Erythroblast (primary cell): ENCODE measurements at regions not wholly inside any gene's neighbourhood (a gene's known extent, or its start where the extent isn't known, plus 50 kb on each side); places are given as distances from the start of the nearest gene placed in this dataset.

Experiments
- GATA1 ChIP-seq: IDR thresholded peaks from 2 replicates; pipeline ENCODE4 v1.6.1; 2011; ENCODE audit warnings: low read depth, mild to moderate bottlenecking, control low read depth, low read length, moderate library complexity
- POLR2A ChIP-seq: IDR thresholded peaks from 2 replicates; pipeline ENCODE4 v1.6.1; 2011; ENCODE audit warnings: mild to moderate bottlenecking, low read length

GRCh38 chr19:31146015-31146414 is 203.2 kb downstream of the TSHZ3 start:
- TF ChIP-seq POLR2A (no peak), GATA1 (no peak)
